Colonic mucosa (tissue), 4 donors: ENCODE measurements at regions not wholly inside any gene's neighbourhood (a gene's known extent, or its start where the extent isn't known, plus 50 kb on each side); places are given as distances from the start of the nearest gene placed in this dataset.

Experiments used
- DNase-seq: peaks from one replicate; pipeline ENCODE4 v3.0.0-alpha.2; 2020
- H3K27ac ChIP-seq: fragments of 200-600 bp; one replicate; pipeline ENCODE4 v1.8.0; 2021
- H3K27me3 ChIP-seq: fragments of 200-600 bp; one replicate; pipeline ENCODE4 v1.8.0; 2021
- H3K36me3 ChIP-seq: fragments of 200-600 bp; one replicate; pipeline ENCODE4 v1.8.0; 2021
- H3K4me1 ChIP-seq: fragments of 200-600 bp; one replicate; pipeline ENCODE4 v1.8.0; 2021; ENCODE audit warnings: mild to moderate bottlenecking
- H3K4me3 ChIP-seq: fragments of 200-600 bp; one replicate; pipeline ENCODE4 v1.8.0; 2021
- H3K9ac ChIP-seq, 2 donors: one replicate each; pipeline ENCODE4 v1.7.0; 2013; ENCODE audit warnings: control low read depth in 2 of 2, low read depth in 2 of 2, low read length in 2 of 2
- H3K9me3 ChIP-seq: fragments of 200-600 bp; one replicate; pipeline ENCODE4 v1.8.0; 2021
- intact Hi-C: fragments of 100-400 bp; cut with DNase I; formaldehyde crosslinking; loops from one replicate; pipeline ENCODE4 v1.14.1; 2022
- TF ChIP-seq, protein P1 (sequence below): fragments of 200-600 bp; IDR thresholded peaks from one replicate; pipeline ENCODE4 v1.8.0; 2022; ENCODE audit warnings: antibody characterized with exemption, mild to moderate bottlenecking
- donor health status: healthy.
- donor health status: DM: no; HTN: no; CAD: no.
- donor health status: DM: no; HTN: no; CAD: no.

DNA sequence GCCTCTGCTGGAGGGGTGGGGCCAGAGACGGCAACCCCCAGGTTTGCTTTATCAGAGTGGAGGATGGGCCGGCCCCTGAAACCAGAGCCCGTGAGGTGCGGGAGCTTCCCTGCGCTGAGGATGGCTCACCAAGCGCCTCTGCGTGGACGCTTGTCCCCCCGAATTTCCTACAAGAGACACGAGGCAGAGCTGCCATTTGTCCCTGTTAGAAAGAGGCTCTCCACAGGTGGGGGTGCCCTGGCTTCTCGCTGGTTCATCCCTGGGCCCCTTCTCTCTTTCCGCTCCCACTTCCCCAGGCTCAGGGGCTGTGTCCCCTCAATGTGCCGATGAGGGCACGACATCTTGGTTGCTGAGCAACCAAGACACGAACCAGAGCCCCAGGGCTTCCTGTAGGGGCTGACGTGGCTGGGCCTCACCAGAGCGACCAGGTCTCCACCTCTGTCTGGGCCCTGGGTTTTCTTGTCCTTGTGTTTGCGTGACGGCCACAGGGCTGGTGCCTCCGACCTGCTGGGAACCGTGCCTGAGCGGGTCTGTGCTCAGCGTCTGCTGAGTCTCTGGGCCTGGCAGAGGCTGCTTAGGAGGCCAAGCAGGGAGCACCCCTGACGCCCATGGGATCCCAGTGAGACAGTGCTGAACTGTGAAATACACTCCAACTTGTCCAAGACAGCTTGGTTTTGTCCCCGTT lies 119.6 kb upstream of the COL5A1 start:
- Histone ChIP-seq H3K9ac (no peak overlapping the region), H3K4me3 (no peak overlapping the region), H3K27me3 (no peaks in the 10 kb centered on the region), H3K9me3 (no peaks in the 10 kb centered on the region), H3K36me3 (no peaks in the 10 kb centered on the region), H3K27ac (no peak overlapping the region), H3K4me1 (no peaks in the 10 kb centered on the region)
- TF ChIP-seq, protein P1, sequence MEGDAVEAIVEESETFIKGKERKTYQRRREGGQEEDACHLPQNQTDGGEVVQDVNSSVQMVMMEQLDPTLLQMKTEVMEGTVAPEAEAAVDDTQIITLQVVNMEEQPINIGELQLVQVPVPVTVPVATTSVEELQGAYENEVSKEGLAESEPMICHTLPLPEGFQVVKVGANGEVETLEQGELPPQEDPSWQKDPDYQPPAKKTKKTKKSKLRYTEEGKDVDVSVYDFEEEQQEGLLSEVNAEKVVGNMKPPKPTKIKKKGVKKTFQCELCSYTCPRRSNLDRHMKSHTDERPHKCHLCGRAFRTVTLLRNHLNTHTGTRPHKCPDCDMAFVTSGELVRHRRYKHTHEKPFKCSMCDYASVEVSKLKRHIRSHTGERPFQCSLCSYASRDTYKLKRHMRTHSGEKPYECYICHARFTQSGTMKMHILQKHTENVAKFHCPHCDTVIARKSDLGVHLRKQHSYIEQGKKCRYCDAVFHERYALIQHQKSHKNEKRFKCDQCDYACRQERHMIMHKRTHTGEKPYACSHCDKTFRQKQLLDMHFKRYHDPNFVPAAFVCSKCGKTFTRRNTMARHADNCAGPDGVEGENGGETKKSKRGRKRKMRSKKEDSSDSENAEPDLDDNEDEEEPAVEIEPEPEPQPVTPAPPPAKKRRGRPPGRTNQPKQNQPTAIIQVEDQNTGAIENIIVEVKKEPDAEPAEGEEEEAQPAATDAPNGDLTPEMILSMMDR: no peak
- no peak for DNase-seq
- intact Hi-C loops: no loop called here

DNA sequence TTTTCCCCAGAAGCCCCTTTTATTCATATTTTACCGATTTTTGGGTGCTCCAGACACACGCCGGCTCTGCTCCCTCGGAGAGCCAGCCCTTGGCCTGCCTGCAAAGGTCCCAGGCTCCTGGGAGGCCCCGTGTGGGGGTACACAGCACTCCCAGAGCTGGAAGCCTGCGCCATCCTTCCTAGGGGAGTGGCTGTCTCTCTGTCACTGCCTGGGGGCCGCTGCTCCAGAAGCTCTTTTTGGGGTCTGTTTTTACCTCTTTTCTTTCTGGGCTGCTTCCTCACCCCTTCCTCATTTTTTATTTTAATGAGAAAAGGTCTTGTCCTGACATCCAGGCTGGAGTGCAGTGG lies 119.1 kb upstream of the COL5A1 start:
- Histone ChIP-seq H3K27ac (no peak overlapping the region), H3K27me3 (no peaks in the 10 kb centered on the region), H3K9ac (no peak overlapping the region), H3K36me3 (no peaks in the 10 kb centered on the region), H3K4me3 (no peak overlapping the region), H3K9me3 (no peaks in the 10 kb centered on the region), H3K4me1 (no peaks in the 10 kb centered on the region)
- intact Hi-C loops: no loop called here
- DNase-seq: no peak
- TF ChIP-seq, protein P1: no peak

DNA sequence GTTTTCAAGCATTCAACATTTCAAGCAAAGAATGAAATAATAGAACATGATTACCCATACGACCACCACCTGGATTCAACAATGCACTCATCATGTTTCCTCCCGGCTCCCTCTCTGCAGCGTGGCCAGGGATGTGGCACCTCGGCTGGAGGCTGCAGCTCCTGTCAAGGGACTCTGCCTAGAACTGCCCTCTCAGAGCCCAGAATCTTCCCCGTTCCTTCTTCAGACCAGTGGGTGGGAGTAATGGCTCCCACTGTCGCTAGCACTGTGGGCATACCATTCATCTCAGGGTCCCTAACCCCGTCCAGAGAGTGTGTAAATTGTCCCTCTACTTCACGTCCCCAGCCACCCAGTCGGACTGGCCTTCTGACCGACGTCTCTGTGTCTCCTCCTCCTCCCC lies 118.6 kb upstream of the COL5A1 start:
- Histone ChIP-seq H3K4me3 (no peak overlapping the region), H3K9ac (no peak overlapping the region), H3K27ac (no peak overlapping the region), H3K9me3 (no peaks in the 10 kb centered on the region), H3K36me3 (no peaks in the 10 kb centered on the region), H3K27me3 (no peaks in the 10 kb centered on the region), H3K4me1 (no peaks in the 10 kb centered on the region)
- intact Hi-C loops: no loop called here
- no peak for DNase-seq
- TF ChIP-seq, protein P1: no peak

DNA sequence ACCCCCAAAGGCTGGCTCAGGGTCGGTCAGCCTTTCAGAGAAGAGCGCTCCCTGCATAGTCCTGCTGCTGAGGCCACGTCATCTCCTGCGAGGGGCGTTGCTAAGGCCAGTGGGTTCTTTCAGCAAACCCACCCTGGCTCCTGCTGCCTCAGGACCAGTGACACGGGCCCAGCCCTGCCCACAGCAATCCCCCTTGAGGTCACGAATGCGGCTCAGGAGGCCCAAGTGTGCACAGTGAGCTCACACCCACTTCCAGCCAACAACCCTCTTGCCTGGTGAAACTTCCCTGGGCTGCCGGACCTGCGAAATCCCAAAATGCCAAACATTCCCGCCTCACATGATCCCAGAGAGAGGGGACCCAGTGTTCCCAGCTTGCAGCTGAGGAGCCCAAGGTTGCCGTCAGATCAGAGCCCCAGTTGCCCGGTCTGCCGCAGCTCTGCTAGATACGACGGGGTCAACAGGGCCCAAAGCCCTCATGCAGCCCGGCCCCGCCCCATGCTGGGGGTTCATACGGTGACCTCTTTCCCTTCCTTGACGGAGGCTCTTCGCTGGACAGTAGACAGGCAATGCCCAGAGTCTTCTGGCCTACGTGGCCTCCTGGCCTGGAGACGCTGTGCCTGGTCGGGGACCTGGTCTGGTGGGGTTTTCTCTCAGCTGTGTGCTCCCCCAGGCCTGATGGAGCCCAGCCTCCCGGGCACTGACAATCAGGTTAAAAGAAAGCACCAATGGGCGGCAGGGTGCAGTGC lies 116.4 kb upstream of the COL5A1 start:
- H3K9ac ChIP-seq: peak overlapping the region in 1 of 2 donors; percentile 12
- H3K27ac ChIP-seq: no peak overlapping the region
- H3K4me1 ChIP-seq: no peaks in the 10 kb centered on the region
- H3K9me3 ChIP-seq: no peaks in the 10 kb centered on the region
- no peaks in the 10 kb centered on the region for H3K27me3 ChIP-seq
- no peak for DNase-seq
- H3K4me3 ChIP-seq: no peak overlapping the region
- TF ChIP-seq, protein P1: no peak
- no peaks in the 10 kb centered on the region for H3K36me3 ChIP-seq
- intact Hi-C loops: no loop called here

DNA sequence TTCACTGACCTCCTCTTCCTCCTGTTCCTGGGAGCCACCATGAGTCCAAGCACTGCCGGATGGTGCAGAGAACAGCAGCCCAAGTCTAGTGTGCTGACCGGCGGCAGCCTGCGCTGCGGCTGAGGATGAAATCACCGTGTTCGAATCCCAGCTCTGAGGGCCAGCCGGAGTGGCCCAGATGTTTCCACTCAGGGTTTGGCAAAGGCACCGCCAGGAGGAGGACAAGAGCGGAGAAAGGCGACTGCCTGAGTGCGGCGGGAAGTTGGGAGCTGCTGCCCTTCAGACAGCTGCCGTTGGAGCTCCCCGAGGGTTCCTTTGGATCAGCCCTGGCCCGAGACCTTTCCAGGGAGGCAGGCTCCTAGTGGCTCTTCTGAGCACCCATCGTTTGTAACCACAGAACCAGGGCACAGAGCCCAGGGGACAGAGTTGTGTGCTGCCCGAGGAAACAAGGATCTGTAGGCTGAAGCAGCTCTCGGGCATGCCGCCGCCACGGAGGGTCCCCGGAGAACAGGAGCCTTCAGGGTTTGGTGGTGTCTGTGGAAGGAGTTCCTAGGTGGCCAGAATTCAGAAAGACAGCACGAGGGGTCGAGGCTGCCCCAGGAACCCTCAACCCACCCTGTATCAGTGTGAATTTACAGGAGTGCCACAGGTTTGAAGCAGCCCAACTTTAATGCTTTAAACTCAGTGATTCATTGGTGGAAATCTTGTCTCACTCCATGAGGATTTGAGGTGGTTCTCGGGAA lies 115.6 kb upstream of the COL5A1 start:
- Histone ChIP-seq H3K27me3 (no peaks in the 10 kb centered on the region), H3K27ac (peak overlapping the region; percentile 23), H3K9me3 (no peaks in the 10 kb centered on the region), H3K4me3 (no peak overlapping the region), H3K9ac (peak overlapping the region in 1 of 2 donors; percentile 12), H3K4me1 (no peaks in the 10 kb centered on the region), H3K36me3 (no peaks in the 10 kb centered on the region)
- intact Hi-C loops: no loop called here
- TF ChIP-seq, protein P1: no peak
- no peak for DNase-seq
